ENCODE measurements at regions not wholly inside any gene's neighbourhood (a gene's known extent, or its start where the extent isn't known, plus 50 kb on each side); places are given as distances from the start of the nearest gene placed in this dataset.

DNA sequence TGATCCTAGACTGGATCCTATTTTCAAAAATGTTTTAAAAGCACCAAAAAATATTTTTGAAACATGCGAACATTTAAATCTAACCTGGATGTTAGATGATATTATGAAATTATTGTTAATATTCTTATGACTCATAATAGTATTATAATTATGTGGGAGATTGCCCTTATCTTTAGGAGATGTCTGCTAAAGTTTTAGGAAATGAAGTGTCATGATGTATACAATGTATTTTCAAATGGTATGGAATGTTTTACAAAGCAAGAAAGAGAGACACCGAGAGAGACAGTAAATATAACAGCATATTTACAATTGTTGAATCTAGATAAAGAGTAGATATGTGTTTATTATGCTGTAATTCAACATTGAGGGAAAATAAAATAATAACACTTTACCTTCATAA lies 455.9 kb downstream of the ACTL7B start:
- Histone ChIP-seq H3K4me1 (ENCODE audit: control insufficient read depth, insufficient read depth, low read length) (no peaks in the 10 kb centered on the region), H3K9me3 (ENCODE audit: control insufficient read depth, insufficient read depth, low read depth, low read length) (no peaks in the 10 kb centered on the region), H3K4me3 (ENCODE audit: low read depth, low read length) (no peak overlapping the region), H3K36me3 (ENCODE audit: control insufficient read depth in 2 of 2, insufficient read depth in 1 of 2, low read length in 2 of 2) (no peaks in the 10 kb centered on the region), H3K27ac (ENCODE audit: extremely low read depth, low read depth, low read length) (no peak overlapping the region)
- no peak for TF ChIP-seq GLIS2 (tag by site-specific recombination; IDR thresholded peaks at IDR 0.05)
- TF ChIP-seq, protein P1, sequence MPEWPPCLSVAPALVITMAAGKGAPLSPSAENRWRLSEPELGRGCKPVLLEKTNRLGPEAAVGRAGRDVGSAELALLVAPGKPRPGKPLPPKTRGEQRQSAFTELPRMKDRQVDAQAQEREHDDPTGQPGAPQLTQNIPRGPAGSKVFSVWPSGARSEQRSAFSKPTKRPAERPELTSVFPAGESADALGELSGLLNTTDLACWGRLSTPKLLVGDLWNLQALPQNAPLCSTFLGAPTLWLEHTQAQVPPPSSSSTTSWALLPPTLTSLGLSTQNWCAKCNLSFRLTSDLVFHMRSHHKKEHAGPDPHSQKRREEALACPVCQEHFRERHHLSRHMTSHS (tag by site-specific recombination; IDR thresholded peaks at IDR 0.05) = no peak
- TF ChIP-seq ZNF155 (tag by site-specific recombination; IDR thresholded peaks at IDR 0.05) = no peak
- no peak for TF ChIP-seq ZSCAN23 (tag by site-specific recombination; IDR thresholded peaks at IDR 0.05)
- no peak for TF ChIP-seq ZNF394 (tag by site-specific recombination; IDR thresholded peaks at IDR 0.05; ENCODE audit: borderline replicate concordance)
- no peak for TF ChIP-seq ZNF677 (tag by site-specific recombination; IDR thresholded peaks at IDR 0.05)
- TF ChIP-seq MZF1 (tag by site-specific recombination; IDR thresholded peaks at IDR 0.05; ENCODE audit: borderline replicate concordance) = no peak
- TF ChIP-seq, protein P2, sequence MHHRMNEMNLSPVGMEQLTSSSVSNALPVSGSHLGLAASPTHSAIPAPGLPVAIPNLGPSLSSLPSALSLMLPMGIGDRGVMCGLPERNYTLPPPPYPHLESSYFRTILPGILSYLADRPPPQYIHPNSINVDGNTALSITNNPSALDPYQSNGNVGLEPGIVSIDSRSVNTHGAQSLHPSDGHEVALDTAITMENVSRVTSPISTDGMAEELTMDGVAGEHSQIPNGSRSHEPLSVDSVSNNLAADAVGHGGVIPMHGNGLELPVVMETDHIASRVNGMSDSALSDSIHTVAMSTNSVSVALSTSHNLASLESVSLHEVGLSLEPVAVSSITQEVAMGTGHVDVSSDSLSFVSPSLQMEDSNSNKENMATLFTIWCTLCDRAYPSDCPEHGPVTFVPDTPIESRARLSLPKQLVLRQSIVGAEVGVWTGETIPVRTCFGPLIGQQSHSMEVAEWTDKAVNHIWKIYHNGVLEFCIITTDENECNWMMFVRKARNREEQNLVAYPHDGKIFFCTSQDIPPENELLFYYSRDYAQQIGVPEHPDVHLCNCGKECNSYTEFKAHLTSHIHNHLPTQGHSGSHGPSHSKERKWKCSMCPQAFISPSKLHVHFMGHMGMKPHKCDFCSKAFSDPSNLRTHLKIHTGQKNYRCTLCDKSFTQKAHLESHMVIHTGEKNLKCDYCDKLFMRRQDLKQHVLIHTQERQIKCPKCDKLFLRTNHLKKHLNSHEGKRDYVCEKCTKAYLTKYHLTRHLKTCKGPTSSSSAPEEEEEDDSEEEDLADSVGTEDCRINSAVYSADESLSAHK (tag by site-specific recombination; IDR thresholded peaks at IDR 0.05) = no peak
- TF ChIP-seq KLF9 (tag by site-specific recombination; IDR thresholded peaks at IDR 0.05; ENCODE audit: low read depth) = no peak
- TF ChIP-seq ZNF670 (tag by site-specific recombination; IDR thresholded peaks at IDR 0.05; ENCODE audit: low read depth) = no peak
- no peak for TF ChIP-seq SP7 (tag by site-specific recombination; IDR thresholded peaks at IDR 0.05)
- TF ChIP-seq RBAK (tag by site-specific recombination; IDR thresholded peaks at IDR 0.05) = no peak
- TF ChIP-seq ZNF585B (tag by site-specific recombination; IDR thresholded peaks at IDR 0.05) = no peak
- TF ChIP-seq, protein P3, sequence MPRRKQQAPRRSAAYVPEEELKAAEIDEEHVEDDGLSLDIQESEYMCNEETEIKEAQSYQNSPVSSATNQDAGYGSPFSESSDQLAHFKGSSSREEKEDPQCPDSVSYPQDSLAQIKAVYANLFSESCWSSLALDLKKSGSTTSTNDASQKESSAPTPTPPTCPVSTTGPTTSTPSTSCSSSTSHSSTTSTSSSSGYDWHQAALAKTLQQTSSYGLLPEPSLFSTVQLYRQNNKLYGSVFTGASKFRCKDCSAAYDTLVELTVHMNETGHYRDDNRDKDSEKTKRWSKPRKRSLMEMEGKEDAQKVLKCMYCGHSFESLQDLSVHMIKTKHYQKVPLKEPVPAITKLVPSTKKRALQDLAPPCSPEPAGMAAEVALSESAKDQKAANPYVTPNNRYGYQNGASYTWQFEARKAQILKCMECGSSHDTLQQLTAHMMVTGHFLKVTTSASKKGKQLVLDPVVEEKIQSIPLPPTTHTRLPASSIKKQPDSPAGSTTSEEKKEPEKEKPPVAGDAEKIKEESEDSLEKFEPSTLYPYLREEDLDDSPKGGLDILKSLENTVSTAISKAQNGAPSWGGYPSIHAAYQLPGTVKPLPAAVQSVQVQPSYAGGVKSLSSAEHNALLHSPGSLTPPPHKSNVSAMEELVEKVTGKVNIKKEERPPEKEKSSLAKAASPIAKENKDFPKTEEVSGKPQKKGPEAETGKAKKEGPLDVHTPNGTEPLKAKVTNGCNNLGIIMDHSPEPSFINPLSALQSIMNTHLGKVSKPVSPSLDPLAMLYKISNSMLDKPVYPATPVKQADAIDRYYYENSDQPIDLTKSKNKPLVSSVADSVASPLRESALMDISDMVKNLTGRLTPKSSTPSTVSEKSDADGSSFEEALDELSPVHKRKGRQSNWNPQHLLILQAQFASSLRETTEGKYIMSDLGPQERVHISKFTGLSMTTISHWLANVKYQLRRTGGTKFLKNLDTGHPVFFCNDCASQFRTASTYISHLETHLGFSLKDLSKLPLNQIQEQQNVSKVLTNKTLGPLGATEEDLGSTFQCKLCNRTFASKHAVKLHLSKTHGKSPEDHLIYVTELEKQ (tag by site-specific recombination; IDR thresholded peaks at IDR 0.05; ENCODE audit: borderline replicate concordance) = no peak
- no peak for TF ChIP-seq KLF8 (tag by site-specific recombination; IDR thresholded peaks at IDR 0.05)
- no peak for TF ChIP-seq ZNF175 (tag by site-specific recombination; IDR thresholded peaks at IDR 0.05)
- TF ChIP-seq, protein P4, sequence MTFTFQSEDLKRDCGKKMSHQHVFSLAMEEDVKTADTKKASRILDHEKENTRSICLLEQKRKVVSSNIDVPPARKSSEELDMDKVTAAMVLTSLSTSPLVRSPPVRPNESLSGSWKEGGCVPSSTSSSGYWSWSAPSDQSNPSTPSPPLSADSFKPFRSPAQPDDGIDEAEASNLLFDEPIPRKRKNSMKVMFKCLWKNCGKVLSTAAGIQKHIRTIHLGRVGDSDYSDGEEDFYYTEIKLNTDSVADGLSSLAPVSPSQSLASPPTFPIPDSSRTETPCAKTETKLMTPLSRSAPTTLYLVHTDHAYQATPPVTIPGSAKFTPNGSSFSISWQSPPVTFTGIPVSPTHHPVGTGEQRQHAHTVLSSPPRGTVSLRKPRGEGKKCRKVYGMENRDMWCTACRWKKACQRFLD (tag by site-specific recombination; IDR thresholded peaks at IDR 0.05) = no peak
- TF ChIP-seq TRIM28 (IDR thresholded peaks at IDR 0.05; ENCODE audit: borderline replicate concordance, low read length) = no peak
- no peak for TF ChIP-seq YY2 (tag by site-specific recombination; IDR thresholded peaks at IDR 0.05)
- POLR2A ChIA-PET = no interaction called here
- CTCF ChIA-PET = no interaction called here

DNA sequence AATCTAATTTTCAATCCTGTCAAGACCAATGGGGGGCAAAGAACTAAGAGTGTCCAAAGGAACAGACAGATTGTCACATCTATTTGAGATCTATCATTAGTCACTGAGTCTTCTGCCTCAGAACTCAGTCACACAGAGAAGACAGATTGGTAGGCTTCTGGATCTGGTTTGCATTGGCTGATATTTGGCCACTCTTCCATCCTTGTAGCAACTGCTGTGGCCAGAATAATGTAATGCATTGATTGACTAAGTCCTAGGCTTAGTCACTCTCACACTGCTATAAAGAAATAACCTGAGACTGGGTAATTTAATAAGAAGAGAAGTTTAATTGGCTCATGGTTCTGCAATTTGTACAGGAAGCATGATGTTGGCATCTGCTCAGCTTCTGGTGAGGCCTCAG lies 458.5 kb downstream of the ACTL7B start:
- CTCF ChIA-PET = no interaction called here
- POLR2A ChIA-PET = no interaction called here
- TF ChIP-seq ZNF121 (tag by site-specific recombination; IDR thresholded peaks at IDR 0.05) (no peak), SP2 (tag by site-specific recombination; IDR thresholded peaks at IDR 0.05) (no peak), FEZF1 (tag by site-specific recombination; IDR thresholded peaks at IDR 0.05) (no peak)
- TF ChIP-seq, protein P5, sequence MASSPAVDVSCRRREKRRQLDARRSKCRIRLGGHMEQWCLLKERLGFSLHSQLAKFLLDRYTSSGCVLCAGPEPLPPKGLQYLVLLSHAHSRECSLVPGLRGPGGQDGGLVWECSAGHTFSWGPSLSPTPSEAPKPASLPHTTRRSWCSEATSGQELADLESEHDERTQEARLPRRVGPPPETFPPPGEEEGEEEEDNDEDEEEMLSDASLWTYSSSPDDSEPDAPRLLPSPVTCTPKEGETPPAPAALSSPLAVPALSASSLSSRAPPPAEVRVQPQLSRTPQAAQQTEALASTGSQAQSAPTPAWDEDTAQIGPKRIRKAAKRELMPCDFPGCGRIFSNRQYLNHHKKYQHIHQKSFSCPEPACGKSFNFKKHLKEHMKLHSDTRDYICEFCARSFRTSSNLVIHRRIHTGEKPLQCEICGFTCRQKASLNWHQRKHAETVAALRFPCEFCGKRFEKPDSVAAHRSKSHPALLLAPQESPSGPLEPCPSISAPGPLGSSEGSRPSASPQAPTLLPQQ (tag by site-specific recombination; IDR thresholded peaks at IDR 0.05) = no peak
- TF ChIP-seq, protein P6, sequence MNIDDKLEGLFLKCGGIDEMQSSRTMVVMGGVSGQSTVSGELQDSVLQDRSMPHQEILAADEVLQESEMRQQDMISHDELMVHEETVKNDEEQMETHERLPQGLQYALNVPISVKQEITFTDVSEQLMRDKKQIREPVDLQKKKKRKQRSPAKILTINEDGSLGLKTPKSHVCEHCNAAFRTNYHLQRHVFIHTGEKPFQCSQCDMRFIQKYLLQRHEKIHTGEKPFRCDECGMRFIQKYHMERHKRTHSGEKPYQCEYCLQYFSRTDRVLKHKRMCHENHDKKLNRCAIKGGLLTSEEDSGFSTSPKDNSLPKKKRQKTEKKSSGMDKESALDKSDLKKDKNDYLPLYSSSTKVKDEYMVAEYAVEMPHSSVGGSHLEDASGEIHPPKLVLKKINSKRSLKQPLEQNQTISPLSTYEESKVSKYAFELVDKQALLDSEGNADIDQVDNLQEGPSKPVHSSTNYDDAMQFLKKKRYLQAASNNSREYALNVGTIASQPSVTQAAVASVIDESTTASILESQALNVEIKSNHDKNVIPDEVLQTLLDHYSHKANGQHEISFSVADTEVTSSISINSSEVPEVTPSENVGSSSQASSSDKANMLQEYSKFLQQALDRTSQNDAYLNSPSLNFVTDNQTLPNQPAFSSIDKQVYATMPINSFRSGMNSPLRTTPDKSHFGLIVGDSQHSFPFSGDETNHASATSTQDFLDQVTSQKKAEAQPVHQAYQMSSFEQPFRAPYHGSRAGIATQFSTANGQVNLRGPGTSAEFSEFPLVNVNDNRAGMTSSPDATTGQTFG (tag by site-specific recombination; IDR thresholded peaks at IDR 0.05; ENCODE audit: borderline replicate concordance) = no peak
- no peak overlapping the region for H3K4me3 ChIP-seq (ENCODE audit: low read depth, low read length)
- H3K4me1 ChIP-seq (ENCODE audit: control insufficient read depth, insufficient read depth, low read length) = no peaks in the 10 kb centered on the region
- no peaks in the 10 kb centered on the region for H3K36me3 ChIP-seq (ENCODE audit: control insufficient read depth in 2 of 2, insufficient read depth in 1 of 2, low read length in 2 of 2)
- no peaks in the 10 kb centered on the region for H3K9me3 ChIP-seq (ENCODE audit: control insufficient read depth, insufficient read depth, low read depth, low read length)
- no peak overlapping the region for H3K27ac ChIP-seq (ENCODE audit: extremely low read depth, low read depth, low read length)
